GM12875 (cell line): ENCODE measurements at regions not wholly inside any gene's neighbourhood (a gene's known extent, or its start where the extent isn't known, plus 50 kb on each side); places are given as distances from the start of the nearest gene placed in this dataset.

Experiments used
- H3K4me3 ChIP-seq: one replicate; pipeline ENCODE4 v1.5.1; 2011; ENCODE audit warnings: low read depth, low read length, control low read depth
- TF ChIP-seq, protein P1 (sequence below): IDR thresholded peaks from 2 replicates; pipeline ENCODE4 v1.5.1; 2011; ENCODE audit warnings: low read depth, mild to moderate bottlenecking, control low read depth, inconsistent platforms, low read length, moderate library complexity, borderline replicate concordance; ENCODE audit not compliant: insufficient read depth

GRCh38 chr16:7200320-7200719, 132.3 kb upstream of the RBFOX1 start:
- TF ChIP-seq, protein P1, sequence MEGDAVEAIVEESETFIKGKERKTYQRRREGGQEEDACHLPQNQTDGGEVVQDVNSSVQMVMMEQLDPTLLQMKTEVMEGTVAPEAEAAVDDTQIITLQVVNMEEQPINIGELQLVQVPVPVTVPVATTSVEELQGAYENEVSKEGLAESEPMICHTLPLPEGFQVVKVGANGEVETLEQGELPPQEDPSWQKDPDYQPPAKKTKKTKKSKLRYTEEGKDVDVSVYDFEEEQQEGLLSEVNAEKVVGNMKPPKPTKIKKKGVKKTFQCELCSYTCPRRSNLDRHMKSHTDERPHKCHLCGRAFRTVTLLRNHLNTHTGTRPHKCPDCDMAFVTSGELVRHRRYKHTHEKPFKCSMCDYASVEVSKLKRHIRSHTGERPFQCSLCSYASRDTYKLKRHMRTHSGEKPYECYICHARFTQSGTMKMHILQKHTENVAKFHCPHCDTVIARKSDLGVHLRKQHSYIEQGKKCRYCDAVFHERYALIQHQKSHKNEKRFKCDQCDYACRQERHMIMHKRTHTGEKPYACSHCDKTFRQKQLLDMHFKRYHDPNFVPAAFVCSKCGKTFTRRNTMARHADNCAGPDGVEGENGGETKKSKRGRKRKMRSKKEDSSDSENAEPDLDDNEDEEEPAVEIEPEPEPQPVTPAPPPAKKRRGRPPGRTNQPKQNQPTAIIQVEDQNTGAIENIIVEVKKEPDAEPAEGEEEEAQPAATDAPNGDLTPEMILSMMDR, result no peak
- no peak overlapping the region for H3K4me3 ChIP-seq

DNA sequence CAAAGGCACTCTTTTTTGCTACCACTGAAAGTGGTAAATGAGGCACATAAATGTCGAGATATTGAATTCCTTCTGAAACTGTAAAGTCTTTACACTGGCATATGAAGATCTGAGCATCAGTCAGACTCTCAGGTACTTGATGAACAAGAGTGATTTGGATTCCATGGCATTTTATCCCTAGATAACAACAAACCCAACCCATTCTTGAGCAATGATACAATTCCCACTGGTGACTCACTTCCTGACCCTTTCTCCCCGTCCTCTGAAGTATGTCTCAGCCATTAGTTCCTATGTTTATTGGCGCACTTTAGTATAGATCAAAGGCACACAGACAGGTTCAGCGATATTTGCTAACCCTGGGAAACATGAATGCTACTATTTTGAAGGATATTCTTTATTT, 147.0 kb upstream of the RBFOX1 start:
- TF ChIP-seq, protein P1, result no peak
- H3K4me3 ChIP-seq, result no peak overlapping the region

GRCh38 chr16:7185165-7185564, 147.5 kb upstream of the RBFOX1 start:
- TF ChIP-seq, protein P1, result no peak

GRCh38 chr16:7183768-7184167, 148.9 kb upstream of the RBFOX1 start:
- TF ChIP-seq, protein P1, result no peak
- H3K4me3 ChIP-seq, result no peak overlapping the region

More at GRCh38 chr16:7185165-7185564, 147.5 kb upstream of the RBFOX1 start:
- H3K4me3 ChIP-seq, result no peak overlapping the region

- TF ChIP-seq, protein P1, result no peak
- no peak overlapping the region for H3K4me3 ChIP-seq
Observed at GRCh38 chr16:7182510-7183109, 150.0 kb upstream of the RBFOX1 start.

GRCh38 chr16:7177875-7178274, 154.8 kb upstream of the RBFOX1 start:
- no peak overlapping the region for H3K4me3 ChIP-seq
- TF ChIP-seq, protein P1, result no peak

DNA sequence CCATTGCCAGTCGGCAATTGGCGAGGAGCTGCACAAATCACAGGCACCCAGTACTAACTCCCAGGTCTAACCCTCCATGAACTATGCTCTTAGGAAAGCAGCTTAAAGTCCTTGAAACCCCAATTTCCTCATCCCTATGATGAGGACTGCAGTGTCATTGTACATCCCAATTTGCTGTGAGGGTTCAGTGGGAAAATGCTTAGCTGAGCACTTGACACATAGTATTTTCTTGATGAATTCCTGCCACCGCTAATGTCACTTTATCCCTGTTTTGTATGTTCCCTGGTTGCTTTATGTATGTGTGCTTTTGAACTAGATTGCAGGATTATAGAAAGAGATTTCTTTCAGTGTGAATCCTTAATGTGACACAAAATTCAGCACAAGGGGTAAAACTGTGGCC, 161.5 kb upstream of the RBFOX1 start:
- no peak overlapping the region for H3K4me3 ChIP-seq
- TF ChIP-seq, protein P1, result no peak
